Ishikawa (cell line): ENCODE measurements at regions not wholly inside any gene's neighbourhood (a gene's known extent, or its start where the extent isn't known, plus 50 kb on each side); places are given as distances from the start of the nearest gene placed in this dataset.

Source experiments
- CEBPB ChIP-seq: IDR thresholded peaks from 2 replicates; pipeline ENCODE4 v1.6.1; 2012
- CREB1 ChIP-seq: IDR thresholded peaks from 2 replicates; pipeline ENCODE4 v1.6.1; 2012; ENCODE audit warnings: low read depth
- EGR1 ChIP-seq: IDR thresholded peaks from 2 replicates; pipeline ENCODE4 v1.6.1; 2012
- EP300 ChIP-seq: IDR thresholded peaks from 2 replicates; pipeline ENCODE4 v1.6.1; 2012; ENCODE audit warnings: borderline replicate concordance
- FOXM1 ChIP-seq: IDR thresholded peaks from 2 replicates; pipeline ENCODE4 v1.6.1; 2012; ENCODE audit warnings: low read depth, borderline replicate concordance
- NFIC ChIP-seq: IDR thresholded peaks from 2 replicates; pipeline ENCODE4 v1.6.1; 2012
- RAD21 ChIP-seq: IDR thresholded peaks from 2 replicates; pipeline ENCODE4 v1.6.1; 2012; ENCODE audit warnings: low read depth
- TAF1 ChIP-seq: IDR thresholded peaks from 2 replicates; pipeline ENCODE4 v1.6.1; 2012; ENCODE audit warnings: low read depth, mild to moderate bottlenecking
- TCF12 ChIP-seq: IDR thresholded peaks from 2 replicates; pipeline ENCODE4 v1.6.1; 2012; ENCODE audit warnings: low read depth
- TEAD4 ChIP-seq: IDR thresholded peaks from 2 replicates; pipeline ENCODE4 v1.6.1; 2012
- YY1 ChIP-seq: IDR thresholded peaks from 2 replicates; pipeline ENCODE4 v1.6.1; 2012; ENCODE audit warnings: low read depth
- ZBTB7A ChIP-seq: IDR thresholded peaks from 2 replicates; pipeline ENCODE4 v1.6.1; 2012; ENCODE audit warnings: low read depth
- TF ChIP-seq, protein P1 (sequence below): IDR thresholded peaks from 2 replicates; pipeline ENCODE4 v1.6.1; 2012
- TF ChIP-seq, protein P2 (sequence below): IDR thresholded peaks from 2 replicates; pipeline ENCODE4 v1.6.1; 2012; ENCODE audit warnings: low read depth, mild to moderate bottlenecking
- TF ChIP-seq, protein P3 (sequence below): IDR thresholded peaks from 2 replicates; pipeline ENCODE4 v1.6.1; 2012

DNA sequence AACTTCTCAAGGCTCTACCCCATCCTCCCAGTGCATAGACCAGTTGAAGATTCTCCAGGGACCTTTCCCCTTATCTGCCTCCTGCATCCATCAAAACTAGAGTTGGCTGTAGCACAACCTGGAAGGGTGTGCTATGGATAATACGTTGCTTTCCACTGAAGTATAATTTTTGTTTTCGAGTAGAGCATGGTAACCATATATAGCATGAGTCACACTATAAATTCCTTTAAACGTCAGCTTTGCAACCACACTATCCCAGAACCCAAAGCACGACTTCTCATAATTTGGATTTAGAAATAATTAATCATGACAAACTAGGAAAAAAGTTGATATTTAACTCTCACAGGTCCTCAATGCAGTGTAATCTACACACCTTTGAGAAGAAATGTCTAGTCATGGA, 138.3 kb upstream of the NBEA start:
- TF ChIP-seq CREB1 (no peak), FOXM1 (no peak), TAF1 (no peak), TCF12 (no peak), ZBTB7A (no peak)

DNA sequence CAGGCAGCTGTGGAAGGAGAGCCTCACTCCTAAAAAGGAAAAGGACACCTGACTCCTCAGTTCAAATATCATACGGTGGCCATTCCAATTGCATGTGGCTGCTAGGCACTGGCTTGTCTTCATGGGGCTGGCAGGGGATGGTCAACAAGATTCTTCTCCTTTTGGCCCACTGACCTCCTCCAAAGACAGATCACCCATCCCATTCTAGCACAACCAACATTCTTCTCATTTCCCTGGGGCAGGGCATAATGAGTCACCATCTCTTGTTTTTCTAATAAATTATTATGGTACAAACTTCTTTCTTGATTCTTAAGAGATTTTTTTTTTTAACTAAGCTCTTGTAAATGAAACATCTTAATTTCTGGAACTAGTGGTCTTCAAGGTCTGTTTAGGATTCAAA, 136.7 kb upstream of the NBEA start:
- no peak for TF ChIP-seq TAF1
- TF ChIP-seq TEAD4: no peak
- no peak for TF ChIP-seq TCF12
- no peak for TF ChIP-seq YY1
- no peak for TF ChIP-seq FOXM1
- TF ChIP-seq, protein P1, sequence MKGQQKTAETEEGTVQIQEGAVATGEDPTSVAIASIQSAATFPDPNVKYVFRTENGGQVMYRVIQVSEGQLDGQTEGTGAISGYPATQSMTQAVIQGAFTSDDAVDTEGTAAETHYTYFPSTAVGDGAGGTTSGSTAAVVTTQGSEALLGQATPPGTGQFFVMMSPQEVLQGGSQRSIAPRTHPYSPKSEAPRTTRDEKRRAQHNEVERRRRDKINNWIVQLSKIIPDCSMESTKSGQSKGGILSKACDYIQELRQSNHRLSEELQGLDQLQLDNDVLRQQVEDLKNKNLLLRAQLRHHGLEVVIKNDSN: no peak
- TF ChIP-seq CEBPB: no peak
- TF ChIP-seq EP300: no peak
- TF ChIP-seq CREB1: no peak
- TF ChIP-seq, protein P2, sequence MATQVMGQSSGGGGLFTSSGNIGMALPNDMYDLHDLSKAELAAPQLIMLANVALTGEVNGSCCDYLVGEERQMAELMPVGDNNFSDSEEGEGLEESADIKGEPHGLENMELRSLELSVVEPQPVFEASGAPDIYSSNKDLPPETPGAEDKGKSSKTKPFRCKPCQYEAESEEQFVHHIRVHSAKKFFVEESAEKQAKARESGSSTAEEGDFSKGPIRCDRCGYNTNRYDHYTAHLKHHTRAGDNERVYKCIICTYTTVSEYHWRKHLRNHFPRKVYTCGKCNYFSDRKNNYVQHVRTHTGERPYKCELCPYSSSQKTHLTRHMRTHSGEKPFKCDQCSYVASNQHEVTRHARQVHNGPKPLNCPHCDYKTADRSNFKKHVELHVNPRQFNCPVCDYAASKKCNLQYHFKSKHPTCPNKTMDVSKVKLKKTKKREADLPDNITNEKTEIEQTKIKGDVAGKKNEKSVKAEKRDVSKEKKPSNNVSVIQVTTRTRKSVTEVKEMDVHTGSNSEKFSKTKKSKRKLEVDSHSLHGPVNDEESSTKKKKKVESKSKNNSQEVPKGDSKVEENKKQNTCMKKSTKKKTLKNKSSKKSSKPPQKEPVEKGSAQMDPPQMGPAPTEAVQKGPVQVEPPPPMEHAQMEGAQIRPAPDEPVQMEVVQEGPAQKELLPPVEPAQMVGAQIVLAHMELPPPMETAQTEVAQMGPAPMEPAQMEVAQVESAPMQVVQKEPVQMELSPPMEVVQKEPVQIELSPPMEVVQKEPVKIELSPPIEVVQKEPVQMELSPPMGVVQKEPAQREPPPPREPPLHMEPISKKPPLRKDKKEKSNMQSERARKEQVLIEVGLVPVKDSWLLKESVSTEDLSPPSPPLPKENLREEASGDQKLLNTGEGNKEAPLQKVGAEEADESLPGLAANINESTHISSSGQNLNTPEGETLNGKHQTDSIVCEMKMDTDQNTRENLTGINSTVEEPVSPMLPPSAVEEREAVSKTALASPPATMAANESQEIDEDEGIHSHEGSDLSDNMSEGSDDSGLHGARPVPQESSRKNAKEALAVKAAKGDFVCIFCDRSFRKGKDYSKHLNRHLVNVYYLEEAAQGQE: no peak
- no peak for TF ChIP-seq NFIC
- no peak for TF ChIP-seq RAD21
- TF ChIP-seq, protein P3, sequence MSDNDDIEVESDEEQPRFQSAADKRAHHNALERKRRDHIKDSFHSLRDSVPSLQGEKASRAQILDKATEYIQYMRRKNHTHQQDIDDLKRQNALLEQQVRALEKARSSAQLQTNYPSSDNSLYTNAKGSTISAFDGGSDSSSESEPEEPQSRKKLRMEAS: no peak
- no peak for TF ChIP-seq ZBTB7A
- no peak for TF ChIP-seq EGR1

DNA sequence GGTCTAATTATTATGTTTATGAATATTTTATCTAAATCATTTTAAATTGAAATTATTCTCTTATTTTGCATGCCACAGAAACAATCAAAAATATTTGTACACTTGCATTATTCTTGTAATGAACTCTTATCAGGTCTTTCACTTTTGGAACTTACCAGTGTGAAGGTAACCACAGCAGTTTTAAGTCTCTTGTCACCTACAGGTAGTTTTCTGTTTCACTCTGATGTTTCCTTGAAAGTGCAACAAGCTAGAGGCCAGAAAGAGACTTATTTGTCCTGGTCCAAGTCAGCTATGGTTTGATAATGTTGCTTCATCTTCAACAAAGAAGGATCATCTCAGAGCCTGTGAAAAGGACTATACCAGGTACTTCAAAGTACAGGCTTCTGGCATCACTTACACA, 133.4 kb upstream of the NBEA start:
- TF ChIP-seq FOXM1: no peak
- no peak for TF ChIP-seq NFIC

DNA sequence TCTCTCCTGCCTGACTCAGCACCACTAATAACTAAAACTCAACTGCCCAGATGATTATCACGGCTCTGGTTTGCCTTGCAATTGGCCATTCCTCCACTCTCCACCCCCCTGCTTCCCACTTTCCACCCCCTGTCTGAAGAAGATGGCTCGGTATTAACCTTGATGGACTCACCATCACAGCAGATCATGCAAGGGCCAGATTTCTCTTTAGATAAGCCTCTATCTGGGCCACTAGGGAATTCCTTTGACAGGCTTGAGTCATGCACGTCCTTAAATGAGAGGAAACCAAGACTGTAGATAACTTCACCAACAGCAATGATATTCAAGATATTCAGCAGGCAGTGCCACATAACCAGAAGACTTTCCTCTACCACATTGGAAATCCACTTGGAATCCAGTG, 131.1 kb upstream of the NBEA start:
- TF ChIP-seq CEBPB (no peak), TCF12 (no peak), EP300 (no peak), ZBTB7A (no peak), EGR1 (no peak), RAD21 (no peak), TAF1 (no peak)
- TF ChIP-seq, protein P2: no peak
- TF ChIP-seq, protein P3: no peak

DNA sequence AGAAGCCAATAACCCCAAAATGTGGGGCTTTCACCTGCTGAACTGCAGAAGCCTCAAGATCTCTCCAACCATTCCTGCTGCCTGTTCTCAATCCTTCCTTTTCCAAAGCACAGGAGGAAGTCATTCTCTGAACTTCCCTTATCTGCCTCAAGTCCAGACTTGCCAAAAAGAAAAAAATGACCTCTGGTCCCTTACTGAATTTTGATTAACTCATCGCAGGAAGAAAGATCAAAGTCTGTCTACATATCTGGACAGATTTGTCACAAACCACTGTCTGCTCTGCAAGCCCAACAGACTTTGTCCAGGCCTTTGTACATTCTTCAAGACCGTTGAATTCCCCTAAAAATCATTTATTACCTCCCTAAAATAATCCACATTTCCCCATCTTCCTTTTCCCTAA, 126.5 kb upstream of the NBEA start:
- TF ChIP-seq CREB1: no peak
- TF ChIP-seq YY1: no peak
- TF ChIP-seq TEAD4: no peak
- TF ChIP-seq, protein P1: no peak
- no peak for TF ChIP-seq CEBPB
- TF ChIP-seq TAF1: no peak
- TF ChIP-seq FOXM1: no peak
- TF ChIP-seq NFIC: no peak

DNA sequence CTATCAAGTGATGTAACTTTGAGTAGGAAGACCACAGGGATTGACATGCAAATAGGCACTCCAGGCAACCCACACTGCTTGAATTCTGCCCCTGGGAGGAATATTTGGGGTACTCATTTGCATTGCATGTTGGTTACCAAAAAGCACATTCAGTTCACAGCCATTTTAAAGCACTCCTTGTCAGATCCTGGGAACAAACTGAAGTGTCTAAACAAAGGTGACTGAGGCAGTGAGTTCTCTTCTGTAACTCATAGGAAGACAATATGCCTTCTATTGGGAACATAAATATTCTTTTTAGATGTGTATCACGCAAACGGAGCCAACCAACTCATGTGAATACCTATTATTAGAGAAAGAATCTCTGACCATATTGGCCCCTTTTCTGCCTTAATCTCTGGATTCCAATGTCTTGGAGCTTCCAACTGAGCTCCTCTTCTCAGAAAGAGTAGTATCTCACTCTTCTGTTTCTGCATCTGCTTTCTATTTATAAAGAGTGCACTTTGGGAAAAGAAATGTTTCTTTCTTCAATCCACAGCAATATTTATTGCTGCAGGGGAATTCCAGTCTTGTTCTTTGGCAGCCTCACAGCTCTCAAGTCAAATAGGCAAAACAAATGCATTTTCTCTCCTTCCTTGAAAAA, 125.7 kb upstream of the NBEA start:
- no peak for TF ChIP-seq TEAD4
- no peak for TF ChIP-seq NFIC
- TF ChIP-seq RAD21: no peak
- TF ChIP-seq ZBTB7A: no peak
- no peak for TF ChIP-seq YY1
- TF ChIP-seq, protein P1: no peak
- TF ChIP-seq EGR1: no peak
- TF ChIP-seq, protein P3: no peak
- no peak for TF ChIP-seq CEBPB
- TF ChIP-seq, protein P2: no peak
- TF ChIP-seq FOXM1: no peak
- no peak for TF ChIP-seq TAF1
